Panc1 (cell line): ENCODE measurements at regions not wholly inside any gene's neighbourhood (a gene's known extent, or its start where the extent isn't known, plus 50 kb on each side); places are given as distances from the start of the nearest gene placed in this dataset.

ENCODE experiments used
- ATAC-seq: fragments of 200-7000 bp; cut with Tn5 transposase; 2 replicates; pipeline ENCODE4 v1.9.1; 2020; ENCODE audit warnings: mild to moderate bottlenecking, moderate library complexity
- BruUV-seq: library from RNA; stranded (reverse); fragments of 400-500 nt; replicated peaks from 2 replicates; lab custom pipeline; 2021; lab: Mats Ljungman, UMichigan
- CTCF ChIA-PET: fragments of 300-600 bp; sonication (Branson Sonifier 250); formaldehyde crosslinking; loops from one replicate; lab custom pipeline; 2022; ENCODE audit warnings: antibody characterized with exemption; lab: Charles Lee
- POLR2A ChIA-PET: fragments of 300-600 bp; sonication (Branson Sonifier 250); formaldehyde crosslinking; loops from one replicate; lab custom pipeline; 2022; ENCODE audit warnings: antibody characterized with exemption; lab: Charles Lee
- DNase-seq: peaks from one replicate; pipeline ENCODE4 v3.0.0-alpha.2; 2010; ENCODE audit warnings: low read depth, low spot score
- H3K27ac ChIP-seq: 2 replicates; pipeline ENCODE4 v1.5.1; 2011; ENCODE audit warnings: mild to moderate bottlenecking, low read length, inconsistent platforms
- H3K27me3 ChIP-seq: fragments of 200-500 bp; sonication (Bioruptor generic); 2 replicates; pipeline ENCODE4 v1.6.0; 2014; ENCODE audit warnings: low read length, inconsistent platforms; ENCODE audit not compliant: control insufficient read depth, insufficient read depth
- H3K36me3 ChIP-seq: fragments of 200-500 bp; sonication (Bioruptor generic); 2 replicates; pipeline ENCODE4 v1.5.1; 2014; ENCODE audit warnings: inconsistent platforms, mild to moderate bottlenecking, low read length, moderate library complexity; ENCODE audit not compliant: control insufficient read depth, insufficient read depth
- H3K4me1 ChIP-seq: 2 replicates; pipeline ENCODE4 v1.5.1; 2011; ENCODE audit warnings: inconsistent platforms, mild to moderate bottlenecking, low read length, moderate library complexity; ENCODE audit not compliant: control insufficient read depth, insufficient read depth
- H3K4me3 ChIP-seq, 2 experiments: 2 replicates each; pipeline ENCODE4 v1.5.1; 2011 to 2012; ENCODE audit warnings: low read depth in 2 of 2, low read length in 2 of 2, mild to moderate bottlenecking in 2 of 2, inconsistent platforms in 1 of 2, moderate library complexity in 1 of 2
- H3K9me3 ChIP-seq: fragments of 200-500 bp; sonication (Bioruptor generic); 2 replicates; pipeline ENCODE4 v1.5.1; 2014; ENCODE audit warnings: low read depth, mild to moderate bottlenecking, inconsistent platforms, low read length, moderate library complexity; ENCODE audit not compliant: control insufficient read depth, insufficient read depth
- CTCF ChIP-seq: fragments of 450-650 bp; IDR thresholded peaks from 2 replicates; pipeline ENCODE4 v1.5.1; 2017; ENCODE audit warnings: mild to moderate bottlenecking
- POLR2AphosphoS5 ChIP-seq: IDR thresholded peaks from 2 replicates; pipeline ENCODE4 v1.6.1; 2012; ENCODE audit warnings: mild to moderate bottlenecking, low read depth, low read length, moderate library complexity
- REST ChIP-seq, 2 experiments: IDR thresholded peaks; 2 replicates each; pipeline ENCODE4 v1.6.1; 2011 to 2012; ENCODE audit warnings: low read depth in 2 of 2, control low read depth in 1 of 2, low read length in 1 of 2, mild to moderate bottlenecking in 1 of 2, moderate library complexity in 1 of 2; ENCODE audit not compliant: insufficient read depth in 1 of 2
- SIN3A ChIP-seq: IDR thresholded peaks from 2 replicates; pipeline ENCODE4 v1.6.1; 2012; ENCODE audit warnings: low read depth, mild to moderate bottlenecking, low read length, moderate library complexity, borderline replicate concordance; ENCODE audit not compliant: insufficient read depth
- TCF7L2 ChIP-seq: IDR thresholded peaks from 2 replicates; pipeline ENCODE4 v1.6.1; 2011; ENCODE audit warnings: mild to moderate bottlenecking, low read depth, low read length, inconsistent platforms
- in situ Hi-C: cut with HindIII; loops from 2 replicates; pipeline ENCODE4 v1.10.0; 2016; ENCODE audit warnings: low sequenced_read_pairs, low pct_unique_long_range_greater_than_20kb
- intact Hi-C: fragments of 100-400 bp; cut with micrococcal nuclease; formaldehyde crosslinking; loops from one replicate; pipeline ENCODE4 v1.10.0; 2022; ENCODE audit not compliant: unreplicated experiment

- in situ Hi-C loops: no loop called here
- BruUV-seq: no TSS peak
- DNase-seq: no peak
- H3K4me3 ChIP-seq: no peak overlapping the region
- H3K27ac ChIP-seq: no peak overlapping the region
- no peaks in the 10 kb centered on the region for H3K9me3 ChIP-seq
- ChIA-PET POLR2A (no interaction called here), CTCF (no interaction called here)
- H3K27me3 ChIP-seq: no peaks in the 10 kb centered on the region
- no peak for TF ChIP-seq CTCF
- no peak for ATAC-seq
- intact Hi-C loops: no loop called here
- no peaks in the 10 kb centered on the region for H3K4me1 ChIP-seq
- no peaks in the 10 kb centered on the region for H3K36me3 ChIP-seq
Observed at GRCh38 chr3:94937980-94938379, 875.1 kb downstream of the NSUN3 start.

- Histone ChIP-seq H3K27me3 (no peaks in the 10 kb centered on the region), H3K9me3 (no peaks in the 10 kb centered on the region), H3K4me1 (no peaks in the 10 kb centered on the region), H3K4me3 (no peak overlapping the region), H3K27ac (no peak overlapping the region), H3K36me3 (no peaks in the 10 kb centered on the region)
- DNase-seq (no peak), ATAC-seq (no peak)
- no peak for TF ChIP-seq TCF7L2
- TF ChIP-seq POLR2AphosphoS5: no peak
- no peak for TF ChIP-seq CTCF
- no peak for TF ChIP-seq REST (IDR thresholded peaks at IDR 0.05; ENCODE audit: insufficient read depth in 1 of 2, low read depth in 2 of 2, low read length in 1 of 2)
- TF ChIP-seq SIN3A: no peak
- CTCF ChIA-PET: no interaction called here
- in situ Hi-C loops (no loop called here), intact Hi-C loops (no loop called here)
- no TSS peak for BruUV-seq
- POLR2A ChIA-PET: no interaction called here
Observed at GRCh38 chr3:94946683-94947082, 883.8 kb downstream of the NSUN3 start.
